GM23338 (cell line): ENCODE measurements at regions not wholly inside any gene's neighbourhood (a gene's known extent, or its start where the extent isn't known, plus 50 kb on each side); places are given as distances from the start of the nearest gene placed in this dataset.

ENCODE experiments used
- ATAC-seq: fragments of 200-7000 bp; cut with Tn5 transposase; 3 replicates; pipeline ENCODE4 v1.9.1; 2020
- DNase-seq: peaks from one replicate; pipeline ENCODE4 v3.0.0-alpha.2; 2015; ENCODE audit warnings: low spot score
- H2AFZ ChIP-seq: fragments of 200-600 bp; sonication (generic); 2 replicates; pipeline ENCODE4 v1.8.0; 2016; ENCODE audit warnings: antibody characterized with exemption, mild to moderate bottlenecking, moderate library complexity
- H3F3A ChIP-seq: fragments of 200-600 bp; sonication (generic); replicated peaks from 2 replicates; pipeline ENCODE4 v1.8.0; 2017; ENCODE audit warnings: antibody characterized with exemption, mixed run types, low read depth
- H3K27ac ChIP-seq: fragments of 200-600 bp; sonication (generic); 2 replicates; pipeline ENCODE4 v1.6.1; 2016; ENCODE audit warnings: low read depth
- H3K27me3 ChIP-seq: fragments of 200-600 bp; sonication (generic); 2 replicates; pipeline ENCODE4 v1.8.0; 2016; ENCODE audit warnings: mild to moderate bottlenecking, mixed run types, moderate library complexity; ENCODE audit not compliant: insufficient read depth
- H3K36me3 ChIP-seq: fragments of 200-600 bp; sonication (generic); 2 replicates; pipeline ENCODE4 v1.8.0; 2016; ENCODE audit warnings: mild to moderate bottlenecking; ENCODE audit not compliant: insufficient read depth
- H3K4me1 ChIP-seq: fragments of 200-600 bp; sonication (generic); 2 replicates; pipeline ENCODE4 v1.8.0; 2016; ENCODE audit warnings: mild to moderate bottlenecking, moderate library complexity; ENCODE audit not compliant: insufficient read depth
- H3K4me2 ChIP-seq: fragments of 200-600 bp; sonication (generic); 2 replicates; pipeline ENCODE4 v1.7.1; 2017; ENCODE audit warnings: mixed run types
- H3K4me3 ChIP-seq: fragments of 200-600 bp; sonication (generic); 2 replicates; pipeline ENCODE4 v1.6.1; 2016; ENCODE audit warnings: mixed run types
- H3K79me2 ChIP-seq: fragments of 200-600 bp; sonication (generic); replicated peaks from 2 replicates; pipeline ENCODE4 v1.8.0; 2017; ENCODE audit warnings: mild to moderate bottlenecking; ENCODE audit not compliant: insufficient read depth
- H3K9me2 ChIP-seq: fragments of 200-600 bp; sonication (generic); 2 replicates; pipeline ENCODE4 v1.8.0; 2017; ENCODE audit not compliant: insufficient read depth
- H4K20me1 ChIP-seq: fragments of 200-600 bp; sonication (generic); replicated peaks from 2 replicates; pipeline ENCODE4 v1.8.0; 2017; ENCODE audit warnings: mild to moderate bottlenecking; ENCODE audit not compliant: insufficient read depth
- H3K27ac Mint-ChIP-seq: 2 replicates; pipeline ENCODE4 v1.8.0; 2020; ENCODE audit warnings: inconsistent platforms, mild to moderate bottlenecking, moderate library complexity, mixed read lengths
- H3K27me3 Mint-ChIP-seq: 3 replicates; pipeline ENCODE4 v1.8.0; 2022; ENCODE audit warnings: low read depth, mild to moderate bottlenecking, moderate library complexity, mixed read lengths, inconsistent platforms; ENCODE audit not compliant: insufficient read depth, poor library complexity
- H3K36me3 Mint-ChIP-seq: 3 replicates; pipeline ENCODE4 v1.8.0; 2021; ENCODE audit warnings: low read depth, mild to moderate bottlenecking, inconsistent platforms, moderate library complexity, mixed read lengths
- H3K4me1 Mint-ChIP-seq: 3 replicates; pipeline ENCODE4 v1.8.0; 2020; ENCODE audit warnings: mild to moderate bottlenecking, inconsistent platforms, mixed read lengths
- H3K4me3 Mint-ChIP-seq: 3 replicates; pipeline ENCODE4 v1.8.0; 2021; ENCODE audit warnings: moderate library complexity, mild to moderate bottlenecking, inconsistent platforms, mixed read lengths
- H3K9me3 Mint-ChIP-seq: 3 replicates; pipeline ENCODE4 v1.8.0; 2020; ENCODE audit warnings: moderate library complexity, mild to moderate bottlenecking, inconsistent platforms, mixed read lengths
- CTCF ChIP-seq, 2 experiments: fragments of 200-600 bp in 1 of 2; sonication (generic) in 1 of 2; conservative IDR thresholded peaks; 2 replicates each; pipeline versions ENCODE4 v1.5.1 to v1.6.1; 2016 to 2017; ENCODE audit warnings: antibody characterized with exemption in 2 of 2, low read depth in 2 of 2, mild to moderate bottlenecking in 2 of 2, moderate library complexity in 1 of 2
- POLR2AphosphoS5 ChIP-seq: IDR thresholded peaks from 2 replicates; pipeline ENCODE4 v1.6.1; 2016; ENCODE audit warnings: antibody characterized with exemption, low read depth
- ZNF114 ChIP-seq: fragments of 250-450 bp; sonication (Bioruptor Pico); IDR thresholded peaks from 2 replicates; pipeline ENCODE4 v1.5.0; 2020; ENCODE audit warnings: mild to moderate bottlenecking, moderate library complexity
- TF ChIP-seq, protein P1 (sequence below): IDR thresholded peaks from 2 replicates; pipeline ENCODE4 v1.6.1; 2016; ENCODE audit warnings: antibody characterized with exemption
- TF ChIP-seq, protein P2 (sequence below): IDR thresholded peaks from one replicate; pipeline ENCODE4 v1.6.1; 2018; ENCODE audit warnings: antibody characterized with exemption; ENCODE audit not compliant: unreplicated experiment

GRCh38 chr4:123623611-123624010 is 227.0 kb downstream of the SPRY1 start:
- no peak overlapping the region for H3K27ac ChIP-seq
- Mint-ChIP-seq H3K27me3 (no peaks in the 10 kb centered on the region), H3K9me3 (no peaks in the 10 kb centered on the region), H3K4me3 (no peak overlapping the region), H3K4me1 (no peaks in the 10 kb centered on the region; the same call in 2 of the 3 replicates), H3K36me3 (no peaks in the 10 kb centered on the region), H3K27ac (no peak overlapping the region)
- H3K27me3 ChIP-seq, result no peaks in the 10 kb centered on the region
- H3F3A ChIP-seq, result no peaks in the 10 kb centered on the region
- no peaks in the 10 kb centered on the region for H3K4me1 ChIP-seq
- no peaks in the 10 kb centered on the region for H3K36me3 ChIP-seq
- H4K20me1 ChIP-seq, result no peaks in the 10 kb centered on the region
- no peaks in the 10 kb centered on the region for H3K9me2 ChIP-seq
- no peak for DNase-seq
- H3K4me3 ChIP-seq, result no peak overlapping the region
- no peak for ATAC-seq
- H2AFZ ChIP-seq, result no peak overlapping the region
- no peak overlapping the region for H3K4me2 ChIP-seq
- no peaks in the 10 kb centered on the region for H3K79me2 ChIP-seq
- TF ChIP-seq POLR2AphosphoS5, result no peak
- TF ChIP-seq, protein P1, sequence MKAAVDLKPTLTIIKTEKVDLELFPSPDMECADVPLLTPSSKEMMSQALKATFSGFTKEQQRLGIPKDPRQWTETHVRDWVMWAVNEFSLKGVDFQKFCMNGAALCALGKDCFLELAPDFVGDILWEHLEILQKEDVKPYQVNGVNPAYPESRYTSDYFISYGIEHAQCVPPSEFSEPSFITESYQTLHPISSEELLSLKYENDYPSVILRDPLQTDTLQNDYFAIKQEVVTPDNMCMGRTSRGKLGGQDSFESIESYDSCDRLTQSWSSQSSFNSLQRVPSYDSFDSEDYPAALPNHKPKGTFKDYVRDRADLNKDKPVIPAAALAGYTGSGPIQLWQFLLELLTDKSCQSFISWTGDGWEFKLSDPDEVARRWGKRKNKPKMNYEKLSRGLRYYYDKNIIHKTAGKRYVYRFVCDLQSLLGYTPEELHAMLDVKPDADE, result no peak
- TF ChIP-seq CTCF (conservative IDR thresholded peaks at IDR 0.05; ENCODE audit: low read depth in 2 of 2), result no peak
- TF ChIP-seq, protein P2, sequence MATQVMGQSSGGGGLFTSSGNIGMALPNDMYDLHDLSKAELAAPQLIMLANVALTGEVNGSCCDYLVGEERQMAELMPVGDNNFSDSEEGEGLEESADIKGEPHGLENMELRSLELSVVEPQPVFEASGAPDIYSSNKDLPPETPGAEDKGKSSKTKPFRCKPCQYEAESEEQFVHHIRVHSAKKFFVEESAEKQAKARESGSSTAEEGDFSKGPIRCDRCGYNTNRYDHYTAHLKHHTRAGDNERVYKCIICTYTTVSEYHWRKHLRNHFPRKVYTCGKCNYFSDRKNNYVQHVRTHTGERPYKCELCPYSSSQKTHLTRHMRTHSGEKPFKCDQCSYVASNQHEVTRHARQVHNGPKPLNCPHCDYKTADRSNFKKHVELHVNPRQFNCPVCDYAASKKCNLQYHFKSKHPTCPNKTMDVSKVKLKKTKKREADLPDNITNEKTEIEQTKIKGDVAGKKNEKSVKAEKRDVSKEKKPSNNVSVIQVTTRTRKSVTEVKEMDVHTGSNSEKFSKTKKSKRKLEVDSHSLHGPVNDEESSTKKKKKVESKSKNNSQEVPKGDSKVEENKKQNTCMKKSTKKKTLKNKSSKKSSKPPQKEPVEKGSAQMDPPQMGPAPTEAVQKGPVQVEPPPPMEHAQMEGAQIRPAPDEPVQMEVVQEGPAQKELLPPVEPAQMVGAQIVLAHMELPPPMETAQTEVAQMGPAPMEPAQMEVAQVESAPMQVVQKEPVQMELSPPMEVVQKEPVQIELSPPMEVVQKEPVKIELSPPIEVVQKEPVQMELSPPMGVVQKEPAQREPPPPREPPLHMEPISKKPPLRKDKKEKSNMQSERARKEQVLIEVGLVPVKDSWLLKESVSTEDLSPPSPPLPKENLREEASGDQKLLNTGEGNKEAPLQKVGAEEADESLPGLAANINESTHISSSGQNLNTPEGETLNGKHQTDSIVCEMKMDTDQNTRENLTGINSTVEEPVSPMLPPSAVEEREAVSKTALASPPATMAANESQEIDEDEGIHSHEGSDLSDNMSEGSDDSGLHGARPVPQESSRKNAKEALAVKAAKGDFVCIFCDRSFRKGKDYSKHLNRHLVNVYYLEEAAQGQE, result no peak

DNA sequence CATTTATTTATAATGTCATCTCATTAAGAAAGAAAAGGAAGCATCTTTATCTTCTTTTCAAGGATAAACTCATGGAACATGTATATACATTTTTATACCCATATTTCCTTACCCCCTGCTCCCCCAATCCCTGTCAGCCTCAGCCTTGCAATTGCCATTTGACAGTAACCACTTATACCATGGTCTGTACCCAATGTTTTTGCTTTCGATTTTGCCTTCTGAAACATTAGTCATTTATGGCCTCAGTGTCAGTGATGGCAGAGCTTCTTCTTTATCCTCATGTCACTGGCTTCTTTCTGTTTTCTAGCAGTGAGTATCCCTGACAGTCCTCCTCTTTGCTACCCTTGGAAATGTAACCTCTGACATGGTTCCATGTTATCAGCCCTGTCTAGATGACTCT is 228.4 kb downstream of the SPRY1 start:
- DNase-seq (no peak), ATAC-seq (no peak)
- Mint-ChIP-seq H3K27me3 (no peaks in the 10 kb centered on the region), H3K27ac (no peak overlapping the region), H3K9me3 (no peaks in the 10 kb centered on the region), H3K4me3 (no peak overlapping the region), H3K4me1 (no peaks in the 10 kb centered on the region; the same call in 2 of the 3 replicates), H3K36me3 (no peaks in the 10 kb centered on the region)
- H2AFZ ChIP-seq, result no peak overlapping the region
- H3K9me2 ChIP-seq, result no peaks in the 10 kb centered on the region
- no peaks in the 10 kb centered on the region for H3K36me3 ChIP-seq
- H4K20me1 ChIP-seq, result no peaks in the 10 kb centered on the region
- H3K4me3 ChIP-seq, result no peak overlapping the region
- no peak overlapping the region for H3K27ac ChIP-seq
- H3F3A ChIP-seq, result no peaks in the 10 kb centered on the region
- no peaks in the 10 kb centered on the region for H3K27me3 ChIP-seq
- no peaks in the 10 kb centered on the region for H3K4me1 ChIP-seq
- H3K79me2 ChIP-seq, result no peaks in the 10 kb centered on the region
- TF ChIP-seq ZNF114 (CRISPR knock-in tag), result no peak
- no peak overlapping the region for H3K4me2 ChIP-seq
